Tibial nerve (tissue), 4 donors: ENCODE measurements at regions not wholly inside any gene's neighbourhood (a gene's known extent, or its start where the extent isn't known, plus 50 kb on each side); places are given as distances from the start of the nearest gene placed in this dataset.

Experiments
- EP300 ChIP-seq, 2 donors: sonication (generic); formaldehyde crosslinking; IDR thresholded peaks; one replicate each; pipeline ENCODE4 v1.6.1; 2017; ENCODE audit warnings: antibody characterized with exemption in 2 of 2, mild to moderate bottlenecking in 1 of 2
- POLR2A ChIP-seq, 2 donors: fragments of 450-650 bp; IDR thresholded peaks; one replicate each; pipeline ENCODE4 v1.6.1; 2017; ENCODE audit warnings: antibody characterized with exemption in 2 of 2, mild to moderate bottlenecking in 2 of 2, moderate library complexity in 2 of 2
- TF ChIP-seq, protein P1 (sequence below), 5 experiments: fragments of 200-600 bp in 3 of 5; fragments of 450-650 bp in 2 of 5; sonication (generic) in 3 of 5; IDR thresholded peaks; one replicate each; pipeline ENCODE4 v1.5.1; 2016 to 2019; ENCODE audit warnings: antibody characterized with exemption in 5 of 5, mild to moderate bottlenecking in 3 of 5, moderate library complexity in 2 of 5

DNA sequence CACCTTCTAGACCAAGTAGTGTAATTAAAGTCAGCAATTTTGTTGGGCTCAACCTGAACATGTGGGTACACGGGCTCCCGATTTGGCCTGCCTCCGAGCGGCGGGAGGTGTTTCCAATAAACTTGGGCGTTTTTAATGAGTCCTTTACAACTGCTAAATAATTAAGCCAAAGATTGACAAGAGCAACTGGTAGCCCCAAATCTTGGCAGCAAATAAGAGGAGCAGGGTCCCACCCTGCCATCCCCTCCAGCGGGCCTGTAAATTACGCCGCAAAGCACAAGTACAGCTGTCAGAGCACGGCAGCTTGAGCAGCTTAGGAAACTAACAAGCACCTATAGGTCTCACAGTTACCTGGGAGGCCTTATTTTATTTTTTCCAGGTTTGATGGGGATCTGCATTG lies 217.1 kb downstream of the BMP7 start:
- TF ChIP-seq, protein P1, sequence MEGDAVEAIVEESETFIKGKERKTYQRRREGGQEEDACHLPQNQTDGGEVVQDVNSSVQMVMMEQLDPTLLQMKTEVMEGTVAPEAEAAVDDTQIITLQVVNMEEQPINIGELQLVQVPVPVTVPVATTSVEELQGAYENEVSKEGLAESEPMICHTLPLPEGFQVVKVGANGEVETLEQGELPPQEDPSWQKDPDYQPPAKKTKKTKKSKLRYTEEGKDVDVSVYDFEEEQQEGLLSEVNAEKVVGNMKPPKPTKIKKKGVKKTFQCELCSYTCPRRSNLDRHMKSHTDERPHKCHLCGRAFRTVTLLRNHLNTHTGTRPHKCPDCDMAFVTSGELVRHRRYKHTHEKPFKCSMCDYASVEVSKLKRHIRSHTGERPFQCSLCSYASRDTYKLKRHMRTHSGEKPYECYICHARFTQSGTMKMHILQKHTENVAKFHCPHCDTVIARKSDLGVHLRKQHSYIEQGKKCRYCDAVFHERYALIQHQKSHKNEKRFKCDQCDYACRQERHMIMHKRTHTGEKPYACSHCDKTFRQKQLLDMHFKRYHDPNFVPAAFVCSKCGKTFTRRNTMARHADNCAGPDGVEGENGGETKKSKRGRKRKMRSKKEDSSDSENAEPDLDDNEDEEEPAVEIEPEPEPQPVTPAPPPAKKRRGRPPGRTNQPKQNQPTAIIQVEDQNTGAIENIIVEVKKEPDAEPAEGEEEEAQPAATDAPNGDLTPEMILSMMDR (IDR thresholded peaks at IDR 0.05) = no peak
- TF ChIP-seq POLR2A (IDR thresholded peaks at IDR 0.05) = no peak
- TF ChIP-seq EP300 (IDR thresholded peaks at IDR 0.05) = no peak
